ENCODE measurements at regions not wholly inside any gene's neighbourhood (a gene's known extent, or its start where the extent isn't known, plus 50 kb on each side); places are given as distances from the start of the nearest gene placed in this dataset.

DNA sequence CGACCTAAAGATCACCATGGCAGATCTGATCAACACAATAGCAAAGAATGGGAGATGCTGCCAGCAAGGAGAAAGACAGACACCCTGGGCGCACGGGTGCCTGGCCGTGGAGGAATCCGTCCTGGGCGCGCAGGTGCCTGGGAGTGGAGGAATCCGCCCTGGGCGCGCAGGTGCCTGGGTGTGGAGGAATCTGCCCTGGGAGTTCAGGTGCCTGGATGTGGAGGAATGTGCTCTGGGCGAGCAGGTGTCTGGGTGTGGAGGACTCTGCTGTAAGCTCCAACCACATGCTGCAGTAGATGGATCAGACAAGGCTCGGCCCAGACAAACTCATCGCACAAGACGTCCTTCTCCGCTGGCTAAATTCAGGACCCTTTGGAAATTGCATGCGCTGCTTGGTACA is 346.3 kb upstream of the ADARB2 start:
- H2AFZ ChIP-seq (ENCODE audit: low read depth, low read length) = no peak overlapping the region
- DNase-seq (no peak), ATAC-seq (ENCODE audit: insufficient read depth, low read depth) (no peak)
- no peaks in the 10 kb centered on the region for H3K9me3 ChIP-seq (ENCODE audit: insufficient read depth, low read length, severe bottlenecking)
- no peak overlapping the region for H3K4me3 ChIP-seq (ENCODE audit: low read depth in 1 of 2, low read length in 2 of 2)
- H3K79me2 ChIP-seq (ENCODE audit: insufficient read depth, low read length) = no peaks in the 10 kb centered on the region
- H3K4me2 ChIP-seq (ENCODE audit: insufficient read depth, low read length) = no peak overlapping the region
- H3K27ac ChIP-seq (ENCODE audit: low read length) = no peak overlapping the region
- H3K27me3 ChIP-seq (ENCODE audit: insufficient read depth, low read length, poor library complexity) = no peaks in the 10 kb centered on the region
- H3K36me3 ChIP-seq (ENCODE audit: insufficient read depth, low read length) = no peaks in the 10 kb centered on the region
- H4K20me1 ChIP-seq (ENCODE audit: insufficient read depth, low read length) = no peaks in the 10 kb centered on the region
- TF ChIP-seq, protein P1, sequence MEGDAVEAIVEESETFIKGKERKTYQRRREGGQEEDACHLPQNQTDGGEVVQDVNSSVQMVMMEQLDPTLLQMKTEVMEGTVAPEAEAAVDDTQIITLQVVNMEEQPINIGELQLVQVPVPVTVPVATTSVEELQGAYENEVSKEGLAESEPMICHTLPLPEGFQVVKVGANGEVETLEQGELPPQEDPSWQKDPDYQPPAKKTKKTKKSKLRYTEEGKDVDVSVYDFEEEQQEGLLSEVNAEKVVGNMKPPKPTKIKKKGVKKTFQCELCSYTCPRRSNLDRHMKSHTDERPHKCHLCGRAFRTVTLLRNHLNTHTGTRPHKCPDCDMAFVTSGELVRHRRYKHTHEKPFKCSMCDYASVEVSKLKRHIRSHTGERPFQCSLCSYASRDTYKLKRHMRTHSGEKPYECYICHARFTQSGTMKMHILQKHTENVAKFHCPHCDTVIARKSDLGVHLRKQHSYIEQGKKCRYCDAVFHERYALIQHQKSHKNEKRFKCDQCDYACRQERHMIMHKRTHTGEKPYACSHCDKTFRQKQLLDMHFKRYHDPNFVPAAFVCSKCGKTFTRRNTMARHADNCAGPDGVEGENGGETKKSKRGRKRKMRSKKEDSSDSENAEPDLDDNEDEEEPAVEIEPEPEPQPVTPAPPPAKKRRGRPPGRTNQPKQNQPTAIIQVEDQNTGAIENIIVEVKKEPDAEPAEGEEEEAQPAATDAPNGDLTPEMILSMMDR (IDR thresholded peaks at IDR 0.05; ENCODE audit: borderline replicate concordance, extremely low read depth, low read length, poor library complexity, severe bottlenecking) = no peak
- no peak for TF ChIP-seq EZH2 (IDR thresholded peaks at IDR 0.05; ENCODE audit: borderline replicate concordance, low read depth, low read length, severe bottlenecking)
- no peaks in the 10 kb centered on the region for H3K4me1 ChIP-seq (ENCODE audit: insufficient read depth, low read length)
- H3K9ac ChIP-seq (ENCODE audit: low read depth, low read length) = no peak overlapping the region

DNA sequence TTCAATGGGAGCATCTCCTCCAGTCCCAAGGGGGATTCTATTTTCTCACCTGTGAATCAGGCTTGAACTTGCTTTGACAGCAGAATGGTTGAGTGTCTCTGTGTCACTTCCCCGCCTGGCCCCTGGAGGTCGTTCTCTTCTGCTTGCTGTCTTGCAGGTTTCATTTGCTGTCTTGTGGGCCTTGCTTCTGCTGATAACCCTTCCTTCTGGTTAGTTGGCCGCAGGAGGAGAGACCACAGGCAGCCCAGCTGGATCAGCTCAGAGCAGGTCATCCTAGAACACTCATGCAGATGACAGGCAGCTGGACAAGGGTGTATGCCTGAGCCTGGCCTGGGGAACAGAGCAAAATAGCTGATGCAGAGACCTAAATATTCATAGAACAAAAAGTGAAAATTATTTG is 344.2 kb upstream of the ADARB2 start:
- no peak overlapping the region for H2AFZ ChIP-seq (ENCODE audit: low read depth, low read length)
- H3K9ac ChIP-seq (ENCODE audit: low read depth, low read length) = no peak overlapping the region
- H3K4me3 ChIP-seq (ENCODE audit: low read depth in 1 of 2, low read length in 2 of 2) = no peak overlapping the region
- ATAC-seq (ENCODE audit: insufficient read depth, low read depth) = no peak
- no peaks in the 10 kb centered on the region for H3K79me2 ChIP-seq (ENCODE audit: insufficient read depth, low read length)
- no peaks in the 10 kb centered on the region for H4K20me1 ChIP-seq (ENCODE audit: insufficient read depth, low read length)
- TF ChIP-seq EZH2 (IDR thresholded peaks at IDR 0.05; ENCODE audit: borderline replicate concordance, low read depth, low read length, severe bottlenecking) = no peak
- TF ChIP-seq, protein P1 (IDR thresholded peaks at IDR 0.05; ENCODE audit: borderline replicate concordance, extremely low read depth, low read length, poor library complexity, severe bottlenecking) = no peak
- H3K4me1 ChIP-seq (ENCODE audit: insufficient read depth, low read length) = no peaks in the 10 kb centered on the region
- H3K36me3 ChIP-seq (ENCODE audit: insufficient read depth, low read length) = no peaks in the 10 kb centered on the region
- H3K27ac ChIP-seq (ENCODE audit: low read length) = no peak overlapping the region
- H3K4me2 ChIP-seq (ENCODE audit: insufficient read depth, low read length) = no peak overlapping the region
- H3K27me3 ChIP-seq (ENCODE audit: insufficient read depth, low read length, poor library complexity) = no peaks in the 10 kb centered on the region
- no peaks in the 10 kb centered on the region for H3K9me3 ChIP-seq (ENCODE audit: insufficient read depth, low read length, severe bottlenecking)
- no peak for DNase-seq

- no peak overlapping the region for H2AFZ ChIP-seq (ENCODE audit: low read depth, low read length)
- ATAC-seq (ENCODE audit: insufficient read depth, low read depth) = no peak
- H4K20me1 ChIP-seq (ENCODE audit: insufficient read depth, low read length) = no peaks in the 10 kb centered on the region
- H3K27ac ChIP-seq (ENCODE audit: low read length) = no peak overlapping the region
- H3K9ac ChIP-seq (ENCODE audit: low read depth, low read length) = no peak overlapping the region
- DNase-seq = no peak
- H3K27me3 ChIP-seq (ENCODE audit: insufficient read depth, low read length, poor library complexity) = no peaks in the 10 kb centered on the region
- H3K4me2 ChIP-seq (ENCODE audit: insufficient read depth, low read length) = no peak overlapping the region
- no peak overlapping the region for H3K4me3 ChIP-seq (ENCODE audit: low read depth in 1 of 2, low read length in 2 of 2)
- H3K9me3 ChIP-seq (ENCODE audit: insufficient read depth, low read length, severe bottlenecking) = no peaks in the 10 kb centered on the region
- no peaks in the 10 kb centered on the region for H3K4me1 ChIP-seq (ENCODE audit: insufficient read depth, low read length)
- H3K79me2 ChIP-seq (ENCODE audit: insufficient read depth, low read length) = no peaks in the 10 kb centered on the region
- TF ChIP-seq, protein P1 (IDR thresholded peaks at IDR 0.05; ENCODE audit: borderline replicate concordance, extremely low read depth, low read length, poor library complexity, severe bottlenecking) = no peak
- no peak for TF ChIP-seq EZH2 (IDR thresholded peaks at IDR 0.05; ENCODE audit: borderline replicate concordance, low read depth, low read length, severe bottlenecking)
- no peaks in the 10 kb centered on the region for H3K36me3 ChIP-seq (ENCODE audit: insufficient read depth, low read length)
Measured at GRCh38 chr10:2079603-2080078, 342.3 kb upstream of the ADARB2 start.

- no peaks in the 10 kb centered on the region for H3K36me3 ChIP-seq (ENCODE audit: insufficient read depth, low read length)
- no peak overlapping the region for H3K9ac ChIP-seq (ENCODE audit: low read depth, low read length)
- ATAC-seq (ENCODE audit: insufficient read depth, low read depth) = no peak
- no peak overlapping the region for H3K27ac ChIP-seq (ENCODE audit: low read length)
- H3K79me2 ChIP-seq (ENCODE audit: insufficient read depth, low read length) = no peaks in the 10 kb centered on the region
- no peaks in the 10 kb centered on the region for H4K20me1 ChIP-seq (ENCODE audit: insufficient read depth, low read length)
- no peaks in the 10 kb centered on the region for H3K4me1 ChIP-seq (ENCODE audit: insufficient read depth, low read length)
- TF ChIP-seq, protein P1 (IDR thresholded peaks at IDR 0.05; ENCODE audit: borderline replicate concordance, extremely low read depth, low read length, poor library complexity, severe bottlenecking) = no peak
- no peak for TF ChIP-seq EZH2 (IDR thresholded peaks at IDR 0.05; ENCODE audit: borderline replicate concordance, low read depth, low read length, severe bottlenecking)
- H3K4me2 ChIP-seq (ENCODE audit: insufficient read depth, low read length) = no peak overlapping the region
- no peaks in the 10 kb centered on the region for H3K27me3 ChIP-seq (ENCODE audit: insufficient read depth, low read length, poor library complexity)
- no peak overlapping the region for H2AFZ ChIP-seq (ENCODE audit: low read depth, low read length)
- no peak overlapping the region for H3K4me3 ChIP-seq (ENCODE audit: low read depth in 1 of 2, low read length in 2 of 2)
- no peak for DNase-seq
- H3K9me3 ChIP-seq (ENCODE audit: insufficient read depth, low read length, severe bottlenecking) = no peaks in the 10 kb centered on the region
Measured at GRCh38 chr10:2077231-2077630, 339.9 kb upstream of the ADARB2 start.

Measured in DND-41 (cell line).